ENCODE measurements at regions not wholly inside any gene's neighbourhood (a gene's known extent, or its start where the extent isn't known, plus 50 kb on each side); places are given as distances from the start of the nearest gene placed in this dataset.

- no peak overlapping the region for H3K27ac ChIP-seq (ENCODE audit: low read depth)
- Mint-ChIP-seq H3K4me3 (no peak overlapping the region), H3K27me3 (ENCODE audit: insufficient read depth, low read depth, poor library complexity) (no peaks in the 10 kb centered on the region), H3K27ac (no peak overlapping the region), H3K4me1 (no peaks in the 10 kb centered on the region), H3K9me3 (peaks cover 33% of the 10 kb centered on the region), H3K36me3 (ENCODE audit: low read depth) (peaks cover 16% of the 10 kb centered on the region)
- TF ChIP-seq ETS1 (IDR thresholded peaks at IDR 0.05) (no peak), JUNB (IDR thresholded peaks at IDR 0.05; ENCODE audit: unreplicated experiment) (no peak), REST (IDR thresholded peaks at IDR 0.05; ENCODE audit: unreplicated experiment) (no peak)
- H3K4me1 ChIP-seq (ENCODE audit: insufficient read depth): no peaks in the 10 kb centered on the region
- no peaks in the 10 kb centered on the region for H4K20me1 ChIP-seq (replicated peaks; ENCODE audit: insufficient read depth)
- no peak for ATAC-seq
- 0 out of 2 replicates have a peak, but pooled peaks cover 4% of the 10 kb centered on the region for H3K9me2 ChIP-seq (ENCODE audit: insufficient read depth)
- H3K4me3 ChIP-seq: no peak overlapping the region
- no peaks in the 10 kb centered on the region for H3K27me3 ChIP-seq (ENCODE audit: insufficient read depth)
- no peak overlapping the region for H2AFZ ChIP-seq
- DNase-seq (ENCODE audit: low spot score): no peak
- no peaks in the 10 kb centered on the region for H3K36me3 ChIP-seq (ENCODE audit: insufficient read depth)
- H3K4me2 ChIP-seq: no peak overlapping the region
- no peaks in the 10 kb centered on the region for H3F3A ChIP-seq (replicated peaks; ENCODE audit: low read depth)
- H3K79me2 ChIP-seq (replicated peaks; ENCODE audit: insufficient read depth): no peaks in the 10 kb centered on the region
Observed at GRCh38 chr2:38138996-38139395, 63.0 kb upstream of the CYP1B1 start.

GRCh38 chr2:38138419-38138818 is 62.5 kb upstream of the CYP1B1 start:
- no peak overlapping the region for H2AFZ ChIP-seq
- Mint-ChIP-seq H3K27ac (no peak overlapping the region), H3K4me1 (no peaks in the 10 kb centered on the region), H3K27me3 (ENCODE audit: insufficient read depth, low read depth, poor library complexity) (no peaks in the 10 kb centered on the region), H3K36me3 (ENCODE audit: low read depth) (peaks cover 16% of the 10 kb centered on the region), H3K4me3 (no peak overlapping the region; the same call in 2 of the 3 replicates), H3K9me3 (peaks cover 33% of the 10 kb centered on the region)
- no peaks in the 10 kb centered on the region for H3K4me1 ChIP-seq (ENCODE audit: insufficient read depth)
- H4K20me1 ChIP-seq (replicated peaks; ENCODE audit: insufficient read depth): no peaks in the 10 kb centered on the region
- no peak overlapping the region for H3K27ac ChIP-seq (ENCODE audit: low read depth)
- no peak overlapping the region for H3K4me3 ChIP-seq
- no peaks in the 10 kb centered on the region for H3K36me3 ChIP-seq (ENCODE audit: insufficient read depth)
- no peaks in the 10 kb centered on the region for H3F3A ChIP-seq (replicated peaks; ENCODE audit: low read depth)
- no peak overlapping the region for H3K4me2 ChIP-seq
- H3K27me3 ChIP-seq (ENCODE audit: insufficient read depth): no peaks in the 10 kb centered on the region
- no peak for DNase-seq (ENCODE audit: low spot score)
- ATAC-seq: no peak
- 0 out of 2 replicates have a peak, but pooled peaks cover 4% of the 10 kb centered on the region for H3K9me2 ChIP-seq (ENCODE audit: insufficient read depth)
- no peaks in the 10 kb centered on the region for H3K79me2 ChIP-seq (replicated peaks; ENCODE audit: insufficient read depth)
- TF ChIP-seq REST (IDR thresholded peaks at IDR 0.05; ENCODE audit: unreplicated experiment) (no peak), POLR2AphosphoS5 (IDR thresholded peaks at IDR 0.05; ENCODE audit: low read depth) (no peak), EZH2 (IDR thresholded peaks at IDR 0.05; ENCODE audit: low read depth, unreplicated experiment) (no peak), ZNF462 (CRISPR knock-in tag; IDR thresholded peaks at IDR 0.05) (no peak)

All from GM23338 (cell line).